SK-N-MC (cell line): ENCODE measurements at regions not wholly inside any gene's neighbourhood (a gene's known extent, or its start where the extent isn't known, plus 50 kb on each side); places are given as distances from the start of the nearest gene placed in this dataset.

Experiments used
- EZH2 ChIP-seq: fragments of 200-600 bp; sonication (generic); IDR thresholded peaks from one replicate; pipeline ENCODE4 v1.6.1; 2017; ENCODE audit warnings: antibody characterized with exemption
- POLR2AphosphoS5 ChIP-seq: IDR thresholded peaks from 2 replicates; pipeline ENCODE4 v1.6.1; 2012; ENCODE audit warnings: mild to moderate bottlenecking, low read depth, low read length, borderline replicate concordance

- no peak for TF ChIP-seq POLR2AphosphoS5
- TF ChIP-seq EZH2 = no peak
These were observed 307.8 kb downstream of the GPR37 start for GRCh38 chr7:124457841-124458240.
